GM23338 (cell line): ENCODE measurements at regions not wholly inside any gene's neighbourhood (a gene's known extent, or its start where the extent isn't known, plus 50 kb on each side); places are given as distances from the start of the nearest gene placed in this dataset.

Source experiments
- ATAC-seq: fragments of 200-7000 bp; cut with Tn5 transposase; 3 replicates; pipeline ENCODE4 v1.9.1; 2020
- DNase-seq: peaks from one replicate; pipeline ENCODE4 v3.0.0-alpha.2; 2015; ENCODE audit warnings: low spot score
- H2AFZ ChIP-seq: fragments of 200-600 bp; sonication (generic); 2 replicates; pipeline ENCODE4 v1.8.0; 2016; ENCODE audit warnings: antibody characterized with exemption, mild to moderate bottlenecking, moderate library complexity
- H3F3A ChIP-seq: fragments of 200-600 bp; sonication (generic); replicated peaks from 2 replicates; pipeline ENCODE4 v1.8.0; 2017; ENCODE audit warnings: antibody characterized with exemption, mixed run types, low read depth
- H3K27ac ChIP-seq: fragments of 200-600 bp; sonication (generic); 2 replicates; pipeline ENCODE4 v1.6.1; 2016; ENCODE audit warnings: low read depth
- H3K27me3 ChIP-seq: fragments of 200-600 bp; sonication (generic); 2 replicates; pipeline ENCODE4 v1.8.0; 2016; ENCODE audit warnings: mild to moderate bottlenecking, mixed run types, moderate library complexity; ENCODE audit not compliant: insufficient read depth
- H3K36me3 ChIP-seq: fragments of 200-600 bp; sonication (generic); 2 replicates; pipeline ENCODE4 v1.8.0; 2016; ENCODE audit warnings: mild to moderate bottlenecking; ENCODE audit not compliant: insufficient read depth
- H3K4me1 ChIP-seq: fragments of 200-600 bp; sonication (generic); 2 replicates; pipeline ENCODE4 v1.8.0; 2016; ENCODE audit warnings: mild to moderate bottlenecking, moderate library complexity; ENCODE audit not compliant: insufficient read depth
- H3K4me2 ChIP-seq: fragments of 200-600 bp; sonication (generic); 2 replicates; pipeline ENCODE4 v1.7.1; 2017; ENCODE audit warnings: mixed run types
- H3K4me3 ChIP-seq: fragments of 200-600 bp; sonication (generic); 2 replicates; pipeline ENCODE4 v1.6.1; 2016; ENCODE audit warnings: mixed run types
- H3K79me2 ChIP-seq: fragments of 200-600 bp; sonication (generic); replicated peaks from 2 replicates; pipeline ENCODE4 v1.8.0; 2017; ENCODE audit warnings: mild to moderate bottlenecking; ENCODE audit not compliant: insufficient read depth
- H3K9me2 ChIP-seq: fragments of 200-600 bp; sonication (generic); 2 replicates; pipeline ENCODE4 v1.8.0; 2017; ENCODE audit not compliant: insufficient read depth
- H4K20me1 ChIP-seq: fragments of 200-600 bp; sonication (generic); replicated peaks from 2 replicates; pipeline ENCODE4 v1.8.0; 2017; ENCODE audit warnings: mild to moderate bottlenecking; ENCODE audit not compliant: insufficient read depth
- H3K27ac Mint-ChIP-seq: 2 replicates; pipeline ENCODE4 v1.8.0; 2020; ENCODE audit warnings: inconsistent platforms, mild to moderate bottlenecking, moderate library complexity, mixed read lengths
- H3K27me3 Mint-ChIP-seq: 3 replicates; pipeline ENCODE4 v1.8.0; 2022; ENCODE audit warnings: low read depth, mild to moderate bottlenecking, moderate library complexity, mixed read lengths, inconsistent platforms; ENCODE audit not compliant: insufficient read depth, poor library complexity
- H3K36me3 Mint-ChIP-seq: 3 replicates; pipeline ENCODE4 v1.8.0; 2021; ENCODE audit warnings: low read depth, mild to moderate bottlenecking, inconsistent platforms, moderate library complexity, mixed read lengths
- H3K4me1 Mint-ChIP-seq: 3 replicates; pipeline ENCODE4 v1.8.0; 2020; ENCODE audit warnings: mild to moderate bottlenecking, inconsistent platforms, mixed read lengths
- H3K4me3 Mint-ChIP-seq: 3 replicates; pipeline ENCODE4 v1.8.0; 2021; ENCODE audit warnings: moderate library complexity, mild to moderate bottlenecking, inconsistent platforms, mixed read lengths
- H3K9me3 Mint-ChIP-seq: 3 replicates; pipeline ENCODE4 v1.8.0; 2020; ENCODE audit warnings: moderate library complexity, mild to moderate bottlenecking, inconsistent platforms, mixed read lengths
- CREB1 ChIP-seq: fragments of 250-450 bp; sonication (Bioruptor Pico); IDR thresholded peaks from 2 replicates; pipeline ENCODE4 v1.5.0; 2020; ENCODE audit warnings: low read depth, mild to moderate bottlenecking, moderate library complexity
- CTCF ChIP-seq, 2 experiments: fragments of 200-600 bp in 1 of 2; sonication (generic) in 1 of 2; conservative IDR thresholded peaks; 2 replicates each; pipeline versions ENCODE4 v1.5.1 to v1.6.1; 2016 to 2017; ENCODE audit warnings: antibody characterized with exemption in 2 of 2, low read depth in 2 of 2, mild to moderate bottlenecking in 2 of 2, moderate library complexity in 1 of 2
- ETS1 ChIP-seq: IDR thresholded peaks from 2 replicates; pipeline ENCODE4 v1.6.1; 2016; ENCODE audit warnings: antibody characterized with exemption
- EZH2 ChIP-seq: fragments of 200-600 bp; sonication (generic); IDR thresholded peaks from one replicate; pipeline ENCODE4 v1.8.0; 2017; ENCODE audit warnings: antibody characterized with exemption, mild to moderate bottlenecking, low read depth; ENCODE audit not compliant: unreplicated experiment
- EZH2phosphoT487 ChIP-seq: fragments of 200-600 bp; sonication (generic); IDR thresholded peaks from one replicate; pipeline ENCODE4 v1.8.1; 2018; ENCODE audit warnings: antibody characterized with exemption; ENCODE audit not compliant: unreplicated experiment
- JUNB ChIP-seq: IDR thresholded peaks from one replicate; pipeline ENCODE4 v1.6.1; 2016; ENCODE audit warnings: antibody characterized with exemption; ENCODE audit not compliant: unreplicated experiment
- NANOG ChIP-seq: IDR thresholded peaks from 2 replicates; pipeline ENCODE4 v1.6.1; 2016; ENCODE audit warnings: antibody characterized with exemption, borderline replicate concordance
- POLR2AphosphoS5 ChIP-seq: IDR thresholded peaks from 2 replicates; pipeline ENCODE4 v1.6.1; 2016; ENCODE audit warnings: antibody characterized with exemption, low read depth
- REST ChIP-seq: IDR thresholded peaks from one replicate; pipeline ENCODE4 v1.6.1; 2018; ENCODE audit warnings: antibody characterized with exemption; ENCODE audit not compliant: unreplicated experiment
- ZNF114 ChIP-seq: fragments of 250-450 bp; sonication (Bioruptor Pico); IDR thresholded peaks from 2 replicates; pipeline ENCODE4 v1.5.0; 2020; ENCODE audit warnings: mild to moderate bottlenecking, moderate library complexity
- ZNF331 ChIP-seq: fragments of 250-450 bp; sonication (Bioruptor Pico); IDR thresholded peaks from 2 replicates; pipeline ENCODE4 v1.5.0; 2020; ENCODE audit warnings: low read depth, mild to moderate bottlenecking, moderate library complexity

GRCh38 chr6:104589940-104590339 is 269.8 kb downstream of the HACE1 start (continued):
- TF ChIP-seq ZNF331 (no peak), POLR2AphosphoS5 (no peak), EZH2 (no peak), REST (no peak), CREB1 (no peak), JUNB (no peak), NANOG (no peak), EZH2phosphoT487 (no peak)

GRCh38 chr6:104585646-104586045 is 274.1 kb downstream of the HACE1 start:
- no peaks in the 10 kb centered on the region; the same call in 2 of the 3 replicates for H3K36me3 Mint-ChIP-seq
- Histone ChIP-seq H3K36me3 (no peaks in the 10 kb centered on the region), H3K9me2 (no peaks in the 10 kb centered on the region), H3K79me2 (no peaks in the 10 kb centered on the region), H3K27ac (no peak overlapping the region), H3K4me3 (no peak overlapping the region), H4K20me1 (no peaks in the 10 kb centered on the region), H3K27me3 (no peaks in the 10 kb centered on the region), H2AFZ (no peak overlapping the region), H3F3A (no peaks in the 10 kb centered on the region), H3K4me2 (no peak overlapping the region), H3K4me1 (no peaks in the 10 kb centered on the region)
- H3K27me3 Mint-ChIP-seq, result no peaks in the 10 kb centered on the region
- no peak overlapping the region for H3K27ac Mint-ChIP-seq
- DNase-seq (no peak), ATAC-seq (no peak)
- no peaks in the 10 kb centered on the region; the same call in 2 of the 3 replicates for H3K9me3 Mint-ChIP-seq
- no peak overlapping the region for H3K4me3 Mint-ChIP-seq
- no peak for TF ChIP-seq CTCF (conservative IDR thresholded peaks at IDR 0.05; ENCODE audit: low read depth in 2 of 2)
- TF ChIP-seq ETS1, result no peak
- no peak for TF ChIP-seq ZNF114 (CRISPR knock-in tag)
- no peak for TF ChIP-seq CREB1
- H3K4me1 Mint-ChIP-seq, result no peaks in the 10 kb centered on the region
